GM18951 (cell line): ENCODE measurements at regions not wholly inside any gene's neighbourhood (a gene's known extent, or its start where the extent isn't known, plus 50 kb on each side); places are given as distances from the start of the nearest gene placed in this dataset.
"Not testable (repeated sequence)": the region's sequence is repeated elsewhere in the genome, so short reads cannot be mapped to it uniquely, and the experiment has no call there.

ENCODE experiments used
- POLR2A ChIP-seq: IDR thresholded peaks from 4 replicates; pipeline ENCODE4 v1.6.1; 2011; ENCODE audit warnings: mild to moderate bottlenecking; ENCODE audit not compliant: insufficient read length, insufficient read depth; ENCODE audit errors: extremely low read depth
- in situ Hi-C: fragments of 300-500 bp; cut with MboI; formaldehyde crosslinking; loops from one replicate; pipeline ENCODE4 v1.12.0; 2022; ENCODE audit warnings: low sequenced_read_pairs, mixed read lengths, inconsistent platforms; ENCODE audit not compliant: unreplicated experiment

- in situ Hi-C loops, result loop anchor here (25.0 kb wide), 1 partner anchor 290 kb away; no protein-coding TSS in a partner anchor
- TF ChIP-seq POLR2A, result no peak
These were observed 365.0 kb upstream of the HNRNPA3 start for GRCh38 chr2:176847575-176847974.

- TF ChIP-seq POLR2A, result no peak
- in situ Hi-C loops, result loop anchor here (25.0 kb wide), 1 partner anchor 288 kb away; no protein-coding TSS in a partner anchor
These were observed 363.8 kb upstream of the HNRNPA3 start for GRCh38 chr2:176848844-176849243.

- in situ Hi-C loops, result no loop called here
- TF ChIP-seq POLR2A, result no peak
These were observed 361.2 kb upstream of the HNRNPA3 start for GRCh38 chr2:176851200-176851888.

GRCh38 chr2:176851889-176852483, 360.6 kb upstream of the HNRNPA3 start:
- in situ Hi-C loops, result no loop called here
- TF ChIP-seq POLR2A, result no peak

GRCh38 chr2:176852667-176853066, 359.9 kb upstream of the HNRNPA3 start:
- in situ Hi-C loops, result no loop called here
- no peak for TF ChIP-seq POLR2A

GRCh38 chr2:176854062-176854461, 358.5 kb upstream of the HNRNPA3 start:
- in situ Hi-C loops, result no loop called here
- no peak for TF ChIP-seq POLR2A

- in situ Hi-C loops, result no loop called here
- TF ChIP-seq POLR2A, result no peak
These were observed 357.7 kb upstream of the HNRNPA3 start for GRCh38 chr2:176854878-176855277.

GRCh38 chr2:176856683-176857082, 355.9 kb upstream of the HNRNPA3 start:
- TF ChIP-seq POLR2A, result no peak
- in situ Hi-C loops, result no loop called here

- in situ Hi-C loops, result no loop called here
- no peak for TF ChIP-seq POLR2A
These were observed 347.3 kb upstream of the HNRNPA3 start for GRCh38 chr2:176865336-176865735.

GRCh38 chr2:176872406-176872805, 340.2 kb upstream of the HNRNPA3 start:
- no peak for TF ChIP-seq POLR2A
- in situ Hi-C loops, result no loop called here

GRCh38 chr2:176873403-176873802, 339.2 kb upstream of the HNRNPA3 start:
- TF ChIP-seq POLR2A, result no peak
- in situ Hi-C loops, result no loop called here

- no peak for TF ChIP-seq POLR2A
- in situ Hi-C loops, result no loop called here
These were observed 336.0 kb upstream of the HNRNPA3 start for GRCh38 chr2:176876493-176877103.

- no peak for TF ChIP-seq POLR2A
- in situ Hi-C loops, result no loop called here
These were observed 333.1 kb upstream of the HNRNPA3 start for GRCh38 chr2:176879426-176879995.

- in situ Hi-C loops, result not testable (repeated sequence)
These were observed 330.5 kb upstream of the HNRNPA3 start for GRCh38 chr2:176882045-176882444.

GRCh38 chr2:176885001-176885643, 327.5 kb upstream of the HNRNPA3 start:
- no peak for TF ChIP-seq POLR2A
- in situ Hi-C loops, result no loop called here
